Hematopoietic multipotent progenitor cell (in vitro differentiated cells): ENCODE measurements at regions not wholly inside any gene's neighbourhood (a gene's known extent, or its start where the extent isn't known, plus 50 kb on each side); places are given as distances from the start of the nearest gene placed in this dataset.

Experiments
- DNase-seq, 3 donors: peaks; one replicate each; pipeline ENCODE4 v3.0.0-alpha.2; 2011 to 2015; ENCODE audit warnings: low read depth in 2 of 3, low spot score in 2 of 3

- no peak for DNase-seq
Measured at GRCh38 chr5:116389601-116390000, 185.0 kb downstream of the SEMA6A start.

GRCh38 chr5:116388564-116389258, 185.9 kb downstream of the SEMA6A start:
- no peak for DNase-seq

GRCh38 chr5:116387738-116388137, 186.9 kb downstream of the SEMA6A start:
- no peak for DNase-seq

- no peak for DNase-seq
Measured at GRCh38 chr5:116386633-116387032, 188.0 kb downstream of the SEMA6A start.

- no peak for DNase-seq
Measured at GRCh38 chr5:116382874-116383266, 191.8 kb downstream of the SEMA6A start.

GRCh38 chr5:116382032-116382873, 192.4 kb downstream of the SEMA6A start:
- DNase-seq: no peak

GRCh38 chr5:116381201-116381600, 193.4 kb downstream of the SEMA6A start:
- DNase-seq: no peak

- DNase-seq: no peak
Measured at GRCh38 chr5:116380621-116381020, 194.0 kb downstream of the SEMA6A start.

- no peak for DNase-seq
Measured at GRCh38 chr5:116379306-116379705, 195.3 kb downstream of the SEMA6A start.

GRCh38 chr5:116378777-116379121, 195.9 kb downstream of the SEMA6A start:
- no peak for DNase-seq

GRCh38 chr5:116378007-116378776, 196.4 kb downstream of the SEMA6A start:
- no peak for DNase-seq

GRCh38 chr5:116377276-116378006, 197.2 kb downstream of the SEMA6A start:
- no peak for DNase-seq

GRCh38 chr5:116375926-116376325, 198.7 kb downstream of the SEMA6A start:
- DNase-seq: no peak

GRCh38 chr5:116374434-116374852, 200.2 kb downstream of the SEMA6A start:
- DNase-seq: no peak

- DNase-seq: no peak
Measured at GRCh38 chr5:116372931-116373597, 201.6 kb downstream of the SEMA6A start.

- peak in 1 of 3 donors; percentile 9 for DNase-seq
Measured at GRCh38 chr5:116371935-116372334, 202.7 kb downstream of the SEMA6A start.

- no peak for DNase-seq
Measured at GRCh38 chr5:116371431-116371830, 203.2 kb downstream of the SEMA6A start.

- no peak for DNase-seq
Measured at GRCh38 chr5:116370886-116371285, 203.7 kb downstream of the SEMA6A start.

GRCh38 chr5:116370149-116370548, 204.5 kb downstream of the SEMA6A start:
- no peak for DNase-seq

GRCh38 chr5:116365006-116365496, 209.6 kb downstream of the SEMA6A start:
- DNase-seq: no peak
